ENCODE measurements at regions not wholly inside any gene's neighbourhood (a gene's known extent, or its start where the extent isn't known, plus 50 kb on each side); places are given as distances from the start of the nearest gene placed in this dataset.
"Not testable (repeated sequence)": the region's sequence is repeated elsewhere in the genome, so short reads cannot be mapped to it uniquely, and the experiment has no call there.

GRCh38 chr15:77881950-77882349 is 195.6 kb downstream of the TBC1D2B start:
- no peak overlapping the region for H3K4me3 ChIP-seq (ENCODE audit: low read depth, low read length)

GRCh38 chr15:77881535-77881934 is 196.0 kb downstream of the TBC1D2B start:
- H3K4me3 ChIP-seq (ENCODE audit: low read depth, low read length) = not testable (repeated sequence)

DNA sequence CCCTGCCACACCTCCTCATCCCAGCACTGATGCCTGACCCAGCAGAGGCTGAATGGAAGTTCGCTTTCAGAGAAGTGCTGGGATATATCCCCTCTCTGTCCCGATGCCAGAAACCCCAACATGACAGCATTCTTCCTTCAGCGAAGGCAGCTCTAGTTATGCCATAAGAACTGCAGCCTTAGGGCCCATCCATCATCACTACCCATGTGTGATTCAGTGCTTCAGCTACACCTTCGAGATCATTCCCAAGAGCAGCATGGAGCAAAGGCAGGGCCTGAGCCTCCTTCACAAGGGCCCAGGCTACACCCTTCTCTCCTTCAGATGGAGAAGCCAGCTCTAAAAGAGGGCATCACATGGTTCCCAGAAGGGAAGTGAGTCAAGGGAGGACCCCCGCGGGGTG is 198.0 kb downstream of the TBC1D2B start:
- H3K4me3 ChIP-seq (ENCODE audit: low read depth, low read length) = not testable (repeated sequence)

DNA sequence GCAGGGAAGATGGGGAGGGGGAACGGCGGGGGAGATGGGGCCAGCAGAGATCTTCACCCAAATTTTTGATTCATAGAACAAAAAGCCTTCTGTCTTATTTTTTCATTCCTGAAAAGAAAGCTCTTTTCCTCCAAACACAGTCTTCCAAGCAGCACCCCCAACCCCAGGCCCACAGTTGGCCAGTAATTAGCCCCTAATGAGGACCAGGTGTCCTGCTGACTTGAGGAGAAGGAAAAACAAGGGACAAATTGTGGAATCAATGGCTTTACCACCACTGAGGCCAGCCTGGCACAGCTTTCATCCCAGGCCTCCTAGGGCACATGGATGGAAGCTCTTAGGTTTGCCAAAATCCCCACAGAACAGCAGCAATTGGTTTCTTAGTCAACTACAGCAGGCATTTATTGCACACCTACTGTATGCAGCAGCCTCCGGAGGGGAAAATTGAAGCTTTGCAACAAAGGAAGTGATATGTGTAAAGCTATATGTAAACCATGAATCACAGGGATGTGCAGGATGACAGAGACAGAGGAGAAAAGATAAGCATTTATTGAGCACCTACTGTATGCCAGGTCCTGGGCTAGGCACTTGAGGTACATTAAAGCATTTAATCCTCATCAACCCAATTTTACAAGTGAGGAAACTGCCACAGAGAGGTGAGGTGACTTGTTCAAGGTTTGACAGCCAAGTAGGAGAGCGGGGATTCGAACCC is 199.5 kb downstream of the TBC1D2B start:
- no peak overlapping the region for H3K4me3 ChIP-seq (ENCODE audit: low read depth, low read length)

GRCh38 chr15:77876107-77876820 is 201.2 kb downstream of the TBC1D2B start:
- H3K4me3 ChIP-seq (ENCODE audit: low read depth, low read length) = not testable (repeated sequence)

DNA sequence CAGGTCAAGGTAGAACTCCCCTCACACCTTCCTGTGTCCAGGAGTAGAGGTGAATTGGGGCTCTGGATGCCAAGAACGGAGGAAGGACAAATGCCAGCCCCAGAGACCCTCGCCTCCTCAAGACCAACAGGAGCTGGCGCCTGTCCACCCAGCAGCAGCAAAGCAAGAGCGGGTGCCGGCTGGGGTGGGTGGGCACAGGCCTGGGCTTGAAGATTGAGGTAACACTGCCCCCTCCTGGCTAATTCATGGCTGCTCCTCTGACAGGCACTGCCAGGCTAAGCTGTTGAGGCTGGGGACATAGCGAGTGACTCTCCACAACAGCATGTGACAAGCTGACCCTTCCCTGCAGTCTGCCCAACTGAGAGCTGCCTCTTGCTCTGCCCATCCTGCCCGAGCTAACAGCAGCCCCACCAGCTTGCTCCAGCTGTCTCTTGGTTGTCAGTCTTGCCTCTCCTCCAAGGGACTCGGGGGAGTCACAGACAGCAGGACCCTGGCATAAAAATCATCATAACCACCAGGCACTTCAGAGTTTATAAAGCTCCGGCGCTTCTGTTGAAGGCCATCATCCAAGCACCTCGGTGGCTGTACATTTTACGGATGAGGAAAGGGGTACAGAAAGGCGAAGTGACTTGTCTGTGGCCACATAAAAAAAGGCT is 202.3 kb downstream of the TBC1D2B start:
- not testable (repeated sequence) for H3K4me3 ChIP-seq (ENCODE audit: low read depth, low read length)

- H3K4me3 ChIP-seq (ENCODE audit: low read depth, low read length) = no peak overlapping the region
These were observed 203.4 kb downstream of the TBC1D2B start for GRCh38 chr15:77874063-77874462.

DNA sequence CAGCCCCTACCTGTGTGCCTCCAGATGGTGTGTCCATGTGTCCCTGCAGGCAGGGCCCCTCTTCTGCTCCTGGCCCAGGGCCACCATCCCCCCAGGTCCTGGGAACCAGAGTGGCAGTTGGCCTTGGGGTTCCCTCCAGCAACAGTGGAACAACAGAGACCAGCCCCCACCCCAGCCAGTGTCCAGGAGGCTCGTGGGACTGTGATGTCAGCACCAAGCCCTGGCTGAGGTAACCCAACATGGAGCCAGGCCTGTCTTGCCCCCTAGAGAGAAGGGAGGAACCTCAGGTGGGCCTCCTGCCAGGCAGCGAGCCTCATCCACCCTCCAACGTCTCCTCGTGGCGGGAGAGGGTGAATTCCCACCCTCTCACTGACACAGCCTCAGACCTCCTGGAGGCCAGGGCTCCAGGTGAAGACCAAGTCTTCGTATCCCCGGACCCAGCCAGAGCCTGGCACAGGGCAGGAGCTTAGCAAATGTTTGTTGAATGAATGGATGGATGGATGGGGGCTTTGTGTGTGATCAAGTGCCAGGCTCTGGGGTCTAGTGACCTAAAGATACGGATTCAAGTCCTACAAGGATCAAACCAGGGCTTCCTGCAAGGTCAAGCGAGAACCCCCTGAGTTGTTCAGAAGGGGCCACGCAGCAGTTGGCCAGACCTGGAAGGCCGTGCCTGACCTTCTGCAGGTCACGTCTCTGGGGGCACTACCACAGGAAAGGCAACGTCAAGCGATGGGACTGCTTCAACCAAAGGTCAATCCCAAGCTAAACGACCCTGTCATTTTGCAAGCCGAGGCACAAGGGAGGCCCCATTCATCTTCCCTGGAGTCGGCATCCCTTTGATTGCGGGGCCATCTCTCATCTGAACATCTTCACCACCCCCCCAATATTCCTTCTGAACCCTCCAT is 204.7 kb downstream of the TBC1D2B start:
- H3K4me3 ChIP-seq (ENCODE audit: low read depth, low read length) = not testable (repeated sequence)

- no peak overlapping the region for H3K4me3 ChIP-seq (ENCODE audit: low read depth, low read length)
These were observed 205.6 kb downstream of the TBC1D2B start for GRCh38 chr15:77871852-77872371.

GRCh38 chr15:77870195-77871065 is 207.1 kb downstream of the TBC1D2B start:
- H3K4me3 ChIP-seq (ENCODE audit: low read depth, low read length) = no peak overlapping the region

GRCh38 chr15:77869021-77869895 is 208.3 kb downstream of the TBC1D2B start:
- H3K4me3 ChIP-seq (ENCODE audit: low read depth, low read length) = no peak overlapping the region

GRCh38 chr15:77868048-77868629 is 209.4 kb downstream of the TBC1D2B start:
- H3K4me3 ChIP-seq (ENCODE audit: low read depth, low read length) = not testable (repeated sequence)

DNA sequence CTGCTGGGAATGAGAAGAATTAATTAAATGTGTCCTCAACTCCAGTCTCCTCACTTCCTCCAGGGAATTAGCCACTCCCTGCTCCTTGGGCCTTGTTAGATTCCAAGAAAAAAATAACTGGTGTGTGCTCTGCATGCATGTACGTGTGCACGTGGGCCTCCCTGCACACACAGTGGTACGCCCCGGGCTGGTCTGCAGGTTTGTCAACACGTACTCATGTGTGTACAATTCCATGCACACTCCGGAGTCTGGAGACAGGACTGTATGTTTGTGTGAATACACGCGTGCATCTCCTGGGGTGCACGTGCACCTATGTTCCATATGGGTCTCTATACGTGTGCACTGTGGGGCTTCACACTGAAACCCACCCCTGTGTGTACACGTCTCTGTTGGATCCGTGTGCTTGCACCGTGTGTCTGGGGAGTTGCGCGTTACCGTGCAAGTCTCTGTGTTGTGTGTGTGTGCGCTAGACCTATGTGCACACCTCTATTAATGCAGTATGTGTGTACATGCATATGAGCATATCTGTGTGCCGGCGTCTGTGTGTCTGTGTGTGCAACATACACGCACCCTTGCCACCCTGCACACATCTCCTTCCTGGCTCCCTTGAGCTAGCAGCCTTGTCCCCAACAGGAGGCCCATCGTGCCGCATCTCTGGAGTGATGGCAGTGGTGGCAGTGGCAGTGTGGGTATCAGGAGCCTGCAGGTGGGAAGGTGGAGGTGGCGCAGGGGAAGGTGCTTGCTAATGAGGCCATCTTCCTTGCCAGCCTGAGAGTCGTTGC is 210.1 kb downstream of the TBC1D2B start:
- no peak overlapping the region for H3K4me3 ChIP-seq (ENCODE audit: low read depth, low read length)

DNA sequence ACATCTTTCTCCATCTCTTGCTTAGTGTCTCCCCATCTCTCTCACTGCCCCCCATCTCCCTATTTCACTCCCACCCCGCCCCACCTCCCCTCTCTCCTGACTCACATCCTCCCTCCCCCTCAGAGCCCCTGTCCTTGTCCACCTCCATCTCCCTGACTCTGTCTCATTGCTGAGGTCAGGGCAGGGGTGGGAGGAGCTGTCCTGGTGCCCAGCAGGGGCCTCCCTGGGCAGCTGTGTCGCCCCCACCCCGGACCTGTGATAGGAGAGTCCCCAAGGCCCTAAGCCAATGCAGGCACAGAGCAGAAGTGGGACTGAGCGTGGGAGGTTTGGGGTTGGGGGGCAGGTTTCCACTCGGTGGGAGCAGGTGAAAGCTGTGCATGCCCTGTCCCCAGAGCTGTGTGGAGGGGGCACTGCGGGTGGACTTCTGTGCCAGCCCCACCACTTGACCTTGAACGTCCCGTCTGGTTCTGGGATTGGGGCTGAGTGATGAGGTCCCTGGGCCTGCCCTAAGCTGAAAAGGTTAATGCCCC is 210.8 kb downstream of the TBC1D2B start:
- H3K4me3 ChIP-seq (ENCODE audit: low read depth, low read length) = no peak overlapping the region

GRCh38 chr15:77866186-77866585 is 211.3 kb downstream of the TBC1D2B start:
- H3K4me3 ChIP-seq (ENCODE audit: low read depth, low read length) = no peak overlapping the region

DNA sequence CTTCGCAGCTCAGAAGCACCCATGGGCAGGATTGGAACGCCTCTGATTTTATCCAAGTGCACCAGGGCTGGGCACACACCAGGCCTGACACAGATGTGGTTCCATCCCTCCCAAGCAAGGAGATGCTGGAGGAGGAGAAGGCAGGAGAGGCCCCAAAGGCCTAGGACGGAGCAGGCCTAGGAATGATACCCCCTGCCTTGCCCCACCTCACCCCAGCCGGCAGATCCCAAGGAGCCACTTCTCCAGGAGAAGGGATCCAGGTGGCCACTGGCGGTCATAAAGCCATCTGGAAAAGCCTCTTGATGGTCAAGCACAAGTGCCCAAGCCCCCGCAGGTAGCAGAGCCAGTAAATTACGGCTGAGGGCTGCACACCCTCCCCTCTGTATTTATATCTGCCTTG is 211.8 kb downstream of the TBC1D2B start:
- H3K4me3 ChIP-seq (ENCODE audit: low read depth, low read length) = no peak overlapping the region

- no peak overlapping the region for H3K4me3 ChIP-seq (ENCODE audit: low read depth, low read length)
These were observed 212.4 kb downstream of the TBC1D2B start for GRCh38 chr15:77865106-77865610.
